BE2C (cell line): ENCODE measurements at regions not wholly inside any gene's neighbourhood (a gene's known extent, or its start where the extent isn't known, plus 50 kb on each side); places are given as distances from the start of the nearest gene placed in this dataset.

ENCODE experiments used
- DNase-seq: peaks from one replicate; pipeline ENCODE4 v3.0.0-alpha.2; 2020
- H3K27me3 ChIP-seq: fragments of 250-450 bp; sonication (Bioruptor Pico); 2 replicates; pipeline ENCODE4 v1.5.1; 2020; ENCODE audit warnings: mild to moderate bottlenecking
- H3K36me3 ChIP-seq: fragments of 250-450 bp; sonication (Bioruptor Pico); 2 replicates; pipeline ENCODE4 v1.5.1; 2020; ENCODE audit warnings: mild to moderate bottlenecking
- H3K4me1 ChIP-seq: fragments of 250-450 bp; sonication (Bioruptor Pico); 2 replicates; pipeline ENCODE4 v1.5.1; 2020
- H3K4me3 ChIP-seq: 2 replicates; pipeline ENCODE4 v1.5.1; 2011; ENCODE audit warnings: low read depth, low read length
- H3K9me3 ChIP-seq: fragments of 250-450 bp; sonication (Bioruptor Pico); 2 replicates; pipeline ENCODE4 v1.5.1; 2020
- CTCF ChIP-seq: IDR thresholded peaks from 2 replicates; pipeline ENCODE4 v1.5.1; 2012; ENCODE audit warnings: mild to moderate bottlenecking, low read depth, low read length

- no peaks in the 10 kb centered on the region for H3K27me3 ChIP-seq
- no peaks in the 10 kb centered on the region for H3K4me1 ChIP-seq
- TF ChIP-seq CTCF, result no peak
- H3K9me3 ChIP-seq, result no peaks in the 10 kb centered on the region
- H3K36me3 ChIP-seq, result no peaks in the 10 kb centered on the region
- DNase-seq, result no peak
- no peak overlapping the region for H3K4me3 ChIP-seq
Observed at GRCh38 chr13:26477681-26478080, 79.8 kb upstream of the WASF3 start.

GRCh38 chr13:26480246-26480855, 77.1 kb upstream of the WASF3 start:
- no peak for DNase-seq
- no peak for TF ChIP-seq CTCF

DNA sequence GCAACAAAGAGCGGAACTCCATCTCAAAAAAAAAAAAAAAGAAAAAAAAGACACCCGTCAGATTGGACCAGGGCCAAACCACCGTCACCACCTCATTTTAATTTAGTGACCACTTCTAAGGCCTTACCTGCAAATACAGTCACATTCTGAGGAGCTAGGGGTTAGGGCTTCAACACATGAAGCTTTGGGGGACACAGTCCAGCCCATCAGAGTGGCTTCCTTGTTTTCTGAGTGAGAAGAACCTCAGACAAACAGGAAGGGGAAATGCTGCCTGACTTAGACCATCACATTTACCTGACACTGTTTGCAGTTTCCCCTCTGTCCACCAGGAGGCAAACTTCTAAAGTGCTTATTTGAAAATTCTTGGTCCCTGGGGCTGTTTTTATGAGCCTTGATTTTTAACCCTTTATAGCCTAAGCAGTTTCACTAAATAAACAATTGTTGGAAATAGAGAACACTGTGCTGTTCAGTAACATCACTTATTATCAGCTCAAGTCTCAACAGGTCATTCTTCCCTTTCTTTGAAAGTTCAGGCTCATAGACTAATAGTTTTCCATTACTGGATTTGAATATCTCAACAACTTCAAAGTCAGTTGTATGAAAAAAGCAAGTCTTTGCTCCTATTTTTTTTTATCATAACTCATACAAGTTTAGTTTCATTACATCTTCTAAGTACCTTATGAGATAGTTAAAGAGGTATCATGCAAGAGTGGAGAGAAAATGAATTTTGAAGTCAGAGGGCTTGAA, 74.9 kb upstream of the WASF3 start:
- H3K36me3 ChIP-seq, result no peaks in the 10 kb centered on the region
- TF ChIP-seq CTCF, result peak; percentile 92
- no peaks in the 10 kb centered on the region for H3K9me3 ChIP-seq
- H3K27me3 ChIP-seq, result no peaks in the 10 kb centered on the region
- H3K4me3 ChIP-seq, result peak overlapping the region; percentile 48
- no peaks in the 10 kb centered on the region for H3K4me1 ChIP-seq
- DNase-seq, result peak; percentile 65

More at GRCh38 chr13:26480246-26480855, 77.1 kb upstream of the WASF3 start:
- Histone ChIP-seq H3K27me3 (no peaks in the 10 kb centered on the region), H3K36me3 (no peaks in the 10 kb centered on the region), H3K9me3 (no peaks in the 10 kb centered on the region), H3K4me1 (no peaks in the 10 kb centered on the region), H3K4me3 (no peak overlapping the region)

GRCh38 chr13:26483546-26483945, 73.9 kb upstream of the WASF3 start:
- Histone ChIP-seq H3K9me3 (no peaks in the 10 kb centered on the region), H3K4me1 (no peaks in the 10 kb centered on the region), H3K36me3 (no peaks in the 10 kb centered on the region), H3K4me3 (no peak overlapping the region), H3K27me3 (no peaks in the 10 kb centered on the region)
- DNase-seq, result no peak
- no peak for TF ChIP-seq CTCF

DNA sequence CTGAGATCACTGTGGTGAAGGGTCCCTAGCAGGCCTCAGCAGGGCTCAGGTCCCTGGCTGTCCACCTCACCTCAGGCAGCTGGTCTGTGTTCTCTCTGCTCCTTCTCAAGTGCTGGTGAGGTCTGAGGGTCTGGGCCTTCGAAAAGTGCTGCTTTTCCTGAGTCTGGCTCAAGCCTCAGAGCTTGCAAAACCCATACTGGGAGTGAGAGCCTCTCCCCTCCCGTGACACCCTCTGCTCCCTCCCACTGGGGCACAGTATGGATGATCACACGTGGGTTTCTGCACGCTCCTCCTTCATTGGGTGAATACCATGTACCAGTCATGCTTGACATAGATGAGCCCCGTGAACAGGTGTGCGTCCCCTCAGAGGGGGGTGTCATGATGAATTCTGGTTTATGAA, 73.3 kb upstream of the WASF3 start:
- TF ChIP-seq CTCF, result no peak
- Histone ChIP-seq H3K4me1 (no peaks in the 10 kb centered on the region), H3K36me3 (no peaks in the 10 kb centered on the region), H3K4me3 (no peak overlapping the region), H3K9me3 (no peaks in the 10 kb centered on the region), H3K27me3 (no peaks in the 10 kb centered on the region)
- no peak for DNase-seq

DNA sequence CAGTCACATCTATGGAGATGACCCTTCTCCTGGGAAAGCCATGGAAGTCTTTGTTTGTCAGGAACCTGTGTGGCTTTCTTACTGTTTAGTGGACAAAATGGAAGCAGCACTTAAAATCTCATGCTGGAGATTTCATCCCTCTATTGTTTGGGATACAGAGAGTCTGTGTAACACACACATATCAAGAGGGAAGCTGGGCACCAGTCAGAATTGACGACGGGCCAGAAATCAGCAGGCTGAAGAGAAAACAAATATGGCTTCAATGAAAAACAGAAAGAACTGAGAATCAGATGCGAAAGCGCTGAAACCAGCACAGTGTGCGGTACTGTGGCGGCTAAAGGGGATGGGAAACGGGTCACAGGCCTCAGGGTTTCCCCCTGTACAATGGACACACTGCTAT, 72.2 kb upstream of the WASF3 start:
- Histone ChIP-seq H3K27me3 (no peaks in the 10 kb centered on the region), H3K4me3 (no peak overlapping the region), H3K9me3 (no peaks in the 10 kb centered on the region), H3K36me3 (no peaks in the 10 kb centered on the region), H3K4me1 (no peaks in the 10 kb centered on the region)
- DNase-seq, result no peak
- TF ChIP-seq CTCF, result no peak
